Stimulated activated CD4-positive, alpha-beta T cell treated with anti-CD3 and anti-CD28 coated beads, TNF-alpha, amount 100 ng/mL, for 4 hours (primary cell): ENCODE measurements at regions not wholly inside any gene's neighbourhood (a gene's known extent, or its start where the extent isn't known, plus 50 kb on each side); places are given as distances from the start of the nearest gene placed in this dataset.

Experiments used
- DNase-seq, 3 experiments: peaks; one replicate each; pipeline ENCODE4 v3.0.0-alpha.2; 2020; ENCODE audit warnings: low read depth in 3 of 3

GRCh38 chr2:12968399-12968798 lies 251.7 kb downstream of the TRIB2 start:
- no peak for DNase-seq

- no peak for DNase-seq
These were observed 254.1 kb downstream of the TRIB2 start for GRCh38 chr2:12970861-12971260.

GRCh38 chr2:12971581-12972365 lies 255.0 kb downstream of the TRIB2 start:
- no peak for DNase-seq

- no peak for DNase-seq
These were observed 261.5 kb downstream of the TRIB2 start for GRCh38 chr2:12978066-12978835.

- no peak for DNase-seq
These were observed 262.3 kb downstream of the TRIB2 start for GRCh38 chr2:12979066-12979465.

GRCh38 chr2:12980817-12981216 lies 264.1 kb downstream of the TRIB2 start:
- no peak for DNase-seq

GRCh38 chr2:12982149-12982584 lies 265.4 kb downstream of the TRIB2 start:
- no peak for DNase-seq

GRCh38 chr2:12987246-12987645 lies 270.5 kb downstream of the TRIB2 start:
- no peak for DNase-seq

- DNase-seq = no peak
These were observed 271.5 kb downstream of the TRIB2 start for GRCh38 chr2:12988279-12988678.

GRCh38 chr2:12990523-12990922 lies 273.8 kb downstream of the TRIB2 start:
- DNase-seq = no peak

GRCh38 chr2:12998685-12999084 lies 281.9 kb downstream of the TRIB2 start:
- DNase-seq = no peak

- no peak for DNase-seq
These were observed 284.1 kb downstream of the TRIB2 start for GRCh38 chr2:13000664-13001363.

- no peak for DNase-seq
These were observed 284.7 kb downstream of the TRIB2 start for GRCh38 chr2:13001408-13001807.

- DNase-seq = no peak
These were observed 286.0 kb downstream of the TRIB2 start for GRCh38 chr2:13002536-13003331.

- DNase-seq = no peak
These were observed 286.8 kb downstream of the TRIB2 start for GRCh38 chr2:13003500-13003899.

GRCh38 chr2:13005048-13005447 lies 288.3 kb downstream of the TRIB2 start:
- no peak for DNase-seq

- no peak for DNase-seq
These were observed 289.1 kb downstream of the TRIB2 start for GRCh38 chr2:13005761-13006335.

- DNase-seq = no peak
These were observed 289.7 kb downstream of the TRIB2 start for GRCh38 chr2:13006426-13006825.

- peak; percentile 27 to 40 (median 40) for DNase-seq
These were observed 290.3 kb downstream of the TRIB2 start for GRCh38 chr2:13006829-13007717.

- DNase-seq = no peak
These were observed 292.4 kb downstream of the TRIB2 start for GRCh38 chr2:13009027-13009642.
